HepG2 (cell line): ENCODE measurements at regions not wholly inside any gene's neighbourhood (a gene's known extent, or its start where the extent isn't known, plus 50 kb on each side); places are given as distances from the start of the nearest gene placed in this dataset.

Source experiments
- ATAC-seq: fragments of 200-7000 bp; cut with Tn5 transposase; 3 replicates; pipeline ENCODE4 v1.9.1; 2020; ENCODE audit warnings: mild to moderate bottlenecking, moderate library complexity
- BruUV-seq: library from RNA; stranded (reverse); fragments of 400-500 nt; replicated peaks from 2 replicates; lab custom pipeline; 2021; lab: Mats Ljungman, UMichigan
- CTCF ChIA-PET: fragments of 300-600 bp; formaldehyde crosslinking; extraction: SDS; loops from one replicate; lab custom pipeline; 2021; ENCODE audit warnings: low total read pairs, inconsistent platforms, low intra/inter-chr PET ratio; lab: Yijun Ruan, JAX
- POLR2A ChIA-PET: fragments of 350-600 bp; sonication (Branson Sonifier 250); formaldehyde crosslinking; loops from one replicate; lab custom pipeline; 2020; ENCODE audit warnings: antibody characterized with exemption, inconsistent platforms; lab: Yijun Ruan, JAX
- DNase-seq: peaks from one replicate; pipeline ENCODE4 v3.0.0-alpha.2; 2015; ENCODE audit warnings: low spot score
- FAIRE-seq: peaks from 3 replicates; lab custom pipeline; 2011; peaks lifted over from hg19 to GRCh38; lab: Jason Lieb, UNC
- H2AFZ ChIP-seq: one replicate; pipeline ENCODE4 v1.6.1; 2011; ENCODE audit warnings: low read length, inconsistent platforms
- H3K27ac ChIP-seq: fragments of 300-600 bp; 3 replicates; pipeline ENCODE4 v1.8.0; 2011; ENCODE audit warnings: mixed run types, mild to moderate bottlenecking, mixed read lengths, low read length, inconsistent platforms; ENCODE audit not compliant: insufficient read depth; ENCODE audit errors: extremely low read length
- H3K27me3 ChIP-seq, 2 experiments: fragments of 200-600 bp in 1 of 2; 2 replicates in 1 of 2; 3 replicates in 1 of 2; pipeline versions ENCODE4 v1.6.0 to v1.8.0; 2011; ENCODE audit warnings: low read length in 2 of 2, mild to moderate bottlenecking in 2 of 2, moderate library complexity in 2 of 2, inconsistent platforms in 1 of 2; ENCODE audit not compliant: insufficient read depth in 2 of 2, control insufficient read depth in 1 of 2
- H3K36me3 ChIP-seq, 2 experiments: fragments of 200-600 bp in 1 of 2; replicated peaks in 1 of 2; 2 replicates in 1 of 2; 3 replicates in 1 of 2; pipeline versions ENCODE4 v1.5.1 to v1.8.0; 2011; ENCODE audit warnings: low read length in 2 of 2, inconsistent platforms in 1 of 2; ENCODE audit not compliant: insufficient read depth in 2 of 2, control insufficient read depth in 1 of 2
- H3K4me1 ChIP-seq: 2 replicates; pipeline ENCODE4 v1.5.1; 2012; ENCODE audit warnings: low read length, inconsistent platforms; ENCODE audit not compliant: insufficient read depth
- H3K4me2 ChIP-seq: 2 replicates; pipeline ENCODE4 v1.6.0; 2011; ENCODE audit warnings: low read depth, low read length, inconsistent platforms
- H3K4me3 ChIP-seq, 3 experiments: fragments of 200-600 bp in 1 of 3; sonication (generic), shearing (Covaris generic) in 1 of 3; replicated peaks in 1 of 3; 2 replicates each; pipeline ENCODE4 v1.5.1; 2011 to 2016; ENCODE audit warnings: low read length in 3 of 3, inconsistent platforms in 2 of 3, low read depth in 2 of 3, mild to moderate bottlenecking in 2 of 3, control low read depth in 1 of 3, mixed read lengths in 1 of 3; ENCODE audit not compliant: insufficient read depth in 1 of 3
- H3K79me2 ChIP-seq: one replicate; pipeline ENCODE4 v1.6.1; 2011; ENCODE audit warnings: low read length, inconsistent platforms; ENCODE audit not compliant: insufficient read depth
- H3K9ac ChIP-seq: 2 replicates; pipeline ENCODE4 v1.6.0; 2011; ENCODE audit warnings: mild to moderate bottlenecking, low read depth, low read length, inconsistent platforms; ENCODE audit not compliant: insufficient read depth
- H3K9me3 ChIP-seq: 2 replicates; pipeline ENCODE4 v1.5.1; 2012; ENCODE audit warnings: mild to moderate bottlenecking, low read length
- H4K20me1 ChIP-seq: 2 replicates; pipeline ENCODE4 v1.6.0; 2011; ENCODE audit warnings: inconsistent platforms, mild to moderate bottlenecking, low read length, moderate library complexity; ENCODE audit not compliant: insufficient read depth
- CEBPZ ChIP-seq: IDR thresholded peaks from 2 replicates; pipeline ENCODE4 v1.6.1; 2012; ENCODE audit warnings: low read length, improper control_type of control experiment
- GABPA ChIP-seq, 2 experiments: IDR thresholded peaks; 2 replicates each; pipeline ENCODE4 v1.6.1; 2011 to 2016; ENCODE audit warnings: low read depth in 2 of 2, low read length in 1 of 2, missing biosample characterization in 1 of 2, missing genetic modification characterization in 1 of 2
- GATAD1 ChIP-seq: IDR thresholded peaks from 2 replicates; pipeline ENCODE4 v1.6.1; 2016; ENCODE audit warnings: missing genetic modification reagents, missing compliant biosample characterization
- HOXA7 ChIP-seq: sonication (generic); formaldehyde crosslinking; IDR thresholded peaks from 2 replicates; pipeline ENCODE4 v1.8.1; 2022; ENCODE audit warnings: mild to moderate bottlenecking, missing genetic modification reagents, moderate library complexity
- NFE2L2 ChIP-seq: fragments of 150-350 bp; IDR thresholded peaks from 2 replicates; pipeline ENCODE4 v1.6.1; 2014; ENCODE audit warnings: low read length
- PHF21A ChIP-seq: sonication (generic); formaldehyde crosslinking; IDR thresholded peaks from 2 replicates; pipeline ENCODE4 v1.5.0; 2020; ENCODE audit warnings: mild to moderate bottlenecking, missing genetic modification reagents
- REST ChIP-seq, 2 experiments: IDR thresholded peaks; 2 replicates each; pipeline ENCODE4 v1.6.1; 2011 to 2012; ENCODE audit warnings: low read length in 2 of 2, borderline replicate concordance in 1 of 2, low read depth in 1 of 2, mild to moderate bottlenecking in 1 of 2, moderate library complexity in 1 of 2
- SAFB2 ChIP-seq: sonication (generic); formaldehyde crosslinking; IDR thresholded peaks from 2 replicates; pipeline ENCODE4 v1.5.1; 2020; ENCODE audit warnings: missing genetic modification reagents, low read depth, mild to moderate bottlenecking, borderline replicate concordance
- SCMH1 ChIP-seq: sonication (generic); formaldehyde crosslinking; IDR thresholded peaks from 2 replicates; pipeline ENCODE4 v1.9.0; 2021; ENCODE audit warnings: missing genetic modification reagents, mild to moderate bottlenecking, borderline replicate concordance
- SKIL ChIP-seq: sonication (generic); formaldehyde crosslinking; IDR thresholded peaks from 2 replicates; pipeline ENCODE4 v1.8.0; 2022; ENCODE audit warnings: missing genetic modification reagents, mild to moderate bottlenecking, moderate library complexity, borderline replicate concordance
- SMARCE1 ChIP-seq: fragments of 450-650 bp; IDR thresholded peaks from 2 replicates; pipeline ENCODE4 v1.6.1; 2017; ENCODE audit warnings: borderline replicate concordance
- TEAD3 ChIP-seq: optimal IDR thresholded peaks from 2 replicates; pipeline ENCODE3; 2016; ENCODE audit warnings: borderline replicate concordance
- ZFY ChIP-seq: sonication (generic); formaldehyde crosslinking; IDR thresholded peaks from 2 replicates; pipeline ENCODE4 v1.4.0; 2020; ENCODE audit warnings: missing genetic modification reagents
- ZMAT3 ChIP-seq: sonication (generic); formaldehyde crosslinking; conservative IDR thresholded peaks from 2 replicates; pipeline ENCODE4 v1.7.0; 2021; ENCODE audit warnings: missing genetic modification reagents
- ZNF20 ChIP-seq: sonication (generic); formaldehyde crosslinking; IDR thresholded peaks from 2 replicates; pipeline ENCODE4 v1.4.0; 2020; ENCODE audit warnings: mild to moderate bottlenecking, moderate library complexity, missing genetic modification reagents
- ZNF570 ChIP-seq: sonication (generic); formaldehyde crosslinking; IDR thresholded peaks from 2 replicates; pipeline ENCODE4 v1.4.0; 2020; ENCODE audit warnings: mild to moderate bottlenecking, missing genetic modification reagents, borderline replicate concordance
- WGBS: methylation state at CpG from one replicate; pipeline ENCODE4 v1.1.6; 2017; ENCODE audit warnings: low lambda C conversion rate; 5-methylcytosine and 5-hydroxymethylcytosine counted together
- in situ Hi-C: cut with HindIII; loops from 2 replicates; pipeline ENCODE4 v1.10.0; 2017; ENCODE audit warnings: low pct_unique_long_range_greater_than_20kb; ENCODE audit not compliant: extremely low pct_ligation_motif_present
- intact Hi-C: fragments of 100-400 bp; cut with micrococcal nuclease; formaldehyde crosslinking; loops from one replicate; pipeline ENCODE4 v1.10.0; 2022; ENCODE audit not compliant: unreplicated experiment

GRCh38 chr9:90444609-90445204 lies 197.9 kb downstream of the DIRAS2 start:
- in situ Hi-C loops: no loop called here
- TF ChIP-seq ZNF20 (CRISPR knock-in tag) (no peak), TEAD3 (no peak), ZNF570 (no peak), GATAD1 (CRISPR knock-in tag) (no peak), CEBPZ (no peak), SMARCE1 (no peak), ZMAT3 (CRISPR knock-in tag) (no peak), HOXA7 (CRISPR knock-in tag) (no peak), SCMH1 (CRISPR knock-in tag) (no peak), ZFY (no peak), NFE2L2 (no peak), PHF21A (no peak), REST (IDR thresholded peaks at IDR 0.05; ENCODE audit: borderline replicate concordance in 1 of 2, low read depth in 1 of 2, low read length in 2 of 2) (no peak), GABPA (IDR thresholded peaks at IDR 0.05; ENCODE audit: low read depth, low read length) (no peak), GABPA (CRISPR knock-in tag; IDR thresholded peaks at IDR 0.05; ENCODE audit: low read depth) (no peak), SAFB2 (CRISPR knock-in tag) (no peak), SKIL (CRISPR knock-in tag) (no peak)
- no peaks in the 10 kb centered on the region for H3K79me2 ChIP-seq
- no peak for DNase-seq
- no peaks in the 10 kb centered on the region for H4K20me1 ChIP-seq
- H3K4me2 ChIP-seq: no peak overlapping the region
- no TSS peak for BruUV-seq
- H3K4me3 ChIP-seq: no peak overlapping the region
- no peak overlapping the region for H2AFZ ChIP-seq
- H3K27me3 ChIP-seq: no peaks in the 10 kb centered on the region
- no peaks in the 10 kb centered on the region for H3K36me3 ChIP-seq
- CTCF ChIA-PET: no interaction called here
- intact Hi-C loops: no loop called here
- H3K9me3 ChIP-seq: no peaks in the 10 kb centered on the region
- WGBS: under 1% methylated on average over 6 of the region's 6 CpGs
- POLR2A ChIA-PET: no interaction called here
- H3K27ac ChIP-seq: no peak overlapping the region
- no peak for ATAC-seq
- H3K9ac ChIP-seq: no peak overlapping the region
- FAIRE-seq: no peak
- no peaks in the 10 kb centered on the region for H3K4me1 ChIP-seq
